SK-N-DZ (cell line): ENCODE measurements at regions not wholly inside any gene's neighbourhood (a gene's known extent, or its start where the extent isn't known, plus 50 kb on each side); places are given as distances from the start of the nearest gene placed in this dataset.

Experiments used
- DNase-seq: peaks from one replicate; pipeline ENCODE4 v3.0.0-alpha.2; 2015; ENCODE audit warnings: low spot score

GRCh38 chr4:126306152-126306869, 991.6 kb downstream of the FAT4 start:
- no peak for DNase-seq

DNA sequence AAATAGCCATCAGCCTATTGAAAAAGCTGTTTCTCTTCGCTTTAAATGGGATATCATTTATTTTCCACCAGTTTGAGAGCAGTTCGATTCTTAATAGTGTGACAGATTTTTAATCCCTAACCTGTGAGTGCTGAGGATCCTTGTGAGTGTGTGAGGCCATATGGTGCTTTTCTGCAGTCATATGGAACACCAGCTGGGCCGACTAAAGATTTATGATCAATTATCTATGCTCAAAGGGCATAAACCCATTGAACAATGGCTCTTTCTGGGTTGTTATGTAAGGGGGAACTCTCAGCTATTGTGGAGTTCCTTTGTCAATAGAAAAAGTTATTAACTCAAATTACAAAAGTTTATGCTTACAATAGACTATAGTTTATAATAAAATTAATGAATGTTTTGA, 1003.6 kb downstream of the FAT4 start:
- DNase-seq = no peak

GRCh38 chr4:126328914-126329313, 1014.2 kb downstream of the FAT4 start:
- no peak for DNase-seq

DNA sequence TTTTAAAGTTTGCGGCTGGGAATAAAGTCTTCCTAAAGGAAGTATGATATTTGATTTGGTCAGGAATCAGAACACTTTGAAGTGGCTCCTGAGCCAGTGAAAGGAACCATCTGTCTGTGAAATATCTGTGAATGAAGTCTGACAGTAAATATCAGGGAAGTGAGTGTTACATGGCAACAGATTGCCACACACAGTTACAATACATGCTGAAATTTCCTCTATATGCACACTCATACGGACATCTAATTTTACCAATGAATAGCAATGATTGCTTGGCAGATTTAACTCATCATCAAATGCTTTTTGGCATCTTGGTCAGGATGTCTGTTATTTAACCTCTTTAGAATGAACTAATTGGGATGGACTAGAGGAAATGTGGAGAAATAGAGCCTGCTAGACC, 1023.8 kb downstream of the FAT4 start:
- DNase-seq = no peak

DNA sequence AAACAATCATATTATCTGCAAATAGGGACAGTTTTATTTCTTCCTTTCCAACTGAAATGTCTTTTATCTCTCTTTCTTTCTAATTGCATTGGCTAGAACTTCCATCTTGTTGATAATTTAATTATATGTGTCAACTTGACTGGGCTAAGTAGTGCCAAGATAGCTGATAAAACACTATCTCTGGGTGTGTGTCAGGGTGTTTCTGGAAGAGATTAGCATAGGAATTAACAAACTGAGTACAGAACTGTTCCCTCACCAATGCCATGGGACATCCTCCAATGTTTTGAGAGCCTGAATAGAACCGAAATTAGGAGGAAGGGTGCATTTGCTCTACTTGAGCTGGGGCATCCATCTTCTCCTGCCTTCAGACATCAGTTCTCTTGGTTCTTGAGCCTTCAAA, 1027.2 kb downstream of the FAT4 start:
- DNase-seq = peak; percentile 24

DNA sequence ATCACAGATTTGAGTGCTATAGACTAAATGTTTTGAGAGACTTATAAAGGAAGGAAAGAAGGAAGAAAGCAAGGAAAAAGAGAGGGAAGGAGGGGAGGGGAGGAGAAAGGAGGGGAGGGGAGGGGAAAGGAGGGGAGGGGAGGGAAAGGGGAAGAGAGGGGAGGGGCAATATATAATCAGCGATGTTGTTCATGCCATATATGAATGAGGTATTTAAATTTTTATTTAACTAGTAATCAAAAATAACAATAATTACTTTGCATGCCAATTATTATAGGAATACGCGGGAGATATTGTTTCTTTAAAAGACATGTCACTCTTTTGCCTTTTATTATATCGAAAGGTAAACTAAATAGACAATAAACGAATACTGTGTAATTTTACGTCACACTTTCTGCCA, 1029.7 kb downstream of the FAT4 start:
- DNase-seq = no peak

DNA sequence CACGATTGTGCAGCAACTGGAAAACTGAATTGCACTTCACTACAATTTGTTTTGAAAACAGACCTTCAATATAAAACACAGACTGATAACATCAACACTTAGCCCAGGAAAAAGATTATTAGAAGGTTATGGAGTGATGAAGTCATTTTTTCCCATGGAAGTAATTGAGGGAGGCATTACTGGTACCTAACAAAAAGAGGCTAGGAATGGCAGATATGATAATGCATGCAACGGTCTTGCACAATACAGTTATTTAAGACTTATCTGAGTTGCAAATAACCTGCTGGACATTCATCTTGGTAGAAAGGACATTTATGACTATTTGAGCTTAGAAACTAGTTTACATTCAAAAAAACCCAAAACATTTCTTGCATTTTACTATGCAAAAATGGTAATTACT, 1031.9 kb downstream of the FAT4 start:
- peak; percentile 39 for DNase-seq

GRCh38 chr4:126354784-126355183, 1040.0 kb downstream of the FAT4 start:
- no peak for DNase-seq

GRCh38 chr4:126358041-126358440, 1043.3 kb downstream of the FAT4 start:
- no peak for DNase-seq

GRCh38 chr4:126361287-126361686, 1046.5 kb downstream of the FAT4 start:
- DNase-seq = no peak

DNA sequence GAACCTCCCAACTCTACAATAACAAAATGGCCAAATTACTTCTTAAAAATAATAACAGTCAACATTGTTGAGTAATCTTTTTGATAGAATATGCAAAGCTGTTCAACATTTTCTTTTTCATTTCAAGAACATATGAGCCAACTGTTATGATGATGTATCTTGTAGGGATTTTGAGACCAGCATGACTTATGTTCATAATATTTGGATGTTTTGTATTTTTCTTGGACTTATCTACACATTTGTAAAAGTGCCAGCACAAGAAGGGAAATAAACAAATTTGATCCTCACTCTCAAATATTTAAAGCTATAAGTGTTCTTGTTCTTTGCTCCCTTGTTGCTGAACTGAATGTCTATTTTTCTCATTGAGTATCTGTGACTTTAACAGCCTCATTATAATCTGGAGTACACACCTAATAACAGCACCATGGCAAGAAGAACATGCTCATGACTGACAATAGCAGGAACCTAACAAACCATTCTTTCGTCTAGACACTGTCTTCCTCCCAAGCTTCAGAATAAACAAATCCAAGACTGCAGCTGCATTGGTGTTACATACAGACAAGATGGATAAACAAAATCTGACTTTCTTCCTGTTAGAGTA, 1049.7 kb downstream of the FAT4 start:
- no peak for DNase-seq

GRCh38 chr4:126369076-126369475, 1054.3 kb downstream of the FAT4 start:
- no peak for DNase-seq

- no peak for DNase-seq
Observed at GRCh38 chr4:126372634-126373033, 1057.9 kb downstream of the FAT4 start.

- no peak for DNase-seq
Observed at GRCh38 chr4:126375462-126376054, 1060.8 kb downstream of the FAT4 start.

DNA sequence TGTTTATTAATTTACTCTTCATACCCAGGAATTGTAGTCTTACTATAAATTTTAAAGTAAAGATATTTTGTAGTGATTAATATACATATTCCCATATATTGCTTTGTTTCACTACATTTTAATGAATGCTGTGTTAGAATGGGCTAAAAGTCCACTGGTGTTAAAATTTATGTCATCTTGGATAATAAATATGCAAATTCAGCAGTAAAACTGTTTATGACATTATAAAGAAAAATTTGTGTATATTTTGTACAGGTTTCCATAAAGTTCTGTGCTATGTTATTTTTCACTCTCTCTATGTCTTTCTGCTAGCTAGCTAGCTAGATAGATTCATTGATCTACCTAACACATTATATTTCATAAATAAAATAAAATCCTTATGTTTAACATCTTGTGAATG, 1071.2 kb downstream of the FAT4 start:
- DNase-seq = no peak

GRCh38 chr4:126386512-126386911, 1071.8 kb downstream of the FAT4 start:
- no peak for DNase-seq

- no peak for DNase-seq
Observed at GRCh38 chr4:126395664-126396063, 1080.9 kb downstream of the FAT4 start.

- DNase-seq = no peak
Observed at GRCh38 chr4:126396121-126396520, 1081.4 kb downstream of the FAT4 start.

DNA sequence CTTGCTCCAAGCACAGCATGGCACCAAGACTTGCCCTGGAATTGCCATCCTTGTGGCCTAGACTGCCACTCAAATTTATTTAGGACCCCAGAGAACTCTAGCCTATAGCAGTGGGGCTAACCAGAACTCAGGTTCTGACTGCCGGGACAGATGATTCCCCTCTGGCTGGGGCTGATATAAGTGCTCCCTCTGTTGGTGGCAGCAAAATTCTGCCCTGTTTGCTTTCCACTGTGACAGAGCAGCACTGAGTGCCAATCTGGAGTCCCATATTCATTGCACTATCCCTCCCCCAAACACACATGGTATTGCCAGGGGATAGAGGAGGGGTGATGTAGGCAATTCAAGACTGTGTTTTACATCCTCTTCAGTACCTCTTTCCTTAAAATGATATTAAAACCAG, 1081.9 kb downstream of the FAT4 start:
- no peak for DNase-seq

DNA sequence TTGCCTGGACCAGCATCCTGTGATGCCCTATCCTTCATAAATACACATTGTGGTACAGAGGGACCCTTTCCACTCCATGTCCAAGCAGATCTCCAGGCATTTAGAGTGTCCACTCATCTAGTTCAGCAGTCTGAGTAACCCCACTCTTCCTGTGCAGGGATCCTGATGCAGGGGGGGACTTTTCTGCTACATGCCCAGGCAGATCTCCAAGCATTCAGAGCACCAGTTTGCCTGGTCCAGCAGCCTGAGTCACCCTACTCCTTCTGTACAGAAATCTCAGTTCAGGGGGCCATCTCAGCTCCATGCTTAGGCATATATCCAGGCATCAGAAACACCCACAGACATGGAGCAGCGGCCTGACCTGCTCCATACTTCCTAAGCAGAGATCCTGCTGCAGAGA, 1089.8 kb downstream of the FAT4 start:
- DNase-seq = no peak

GRCh38 chr4:126405369-126405982, 1090.7 kb downstream of the FAT4 start:
- DNase-seq = peak; percentile 2

GRCh38 chr4:126409746-126410145, 1095.0 kb downstream of the FAT4 start:
- no peak for DNase-seq

DNA sequence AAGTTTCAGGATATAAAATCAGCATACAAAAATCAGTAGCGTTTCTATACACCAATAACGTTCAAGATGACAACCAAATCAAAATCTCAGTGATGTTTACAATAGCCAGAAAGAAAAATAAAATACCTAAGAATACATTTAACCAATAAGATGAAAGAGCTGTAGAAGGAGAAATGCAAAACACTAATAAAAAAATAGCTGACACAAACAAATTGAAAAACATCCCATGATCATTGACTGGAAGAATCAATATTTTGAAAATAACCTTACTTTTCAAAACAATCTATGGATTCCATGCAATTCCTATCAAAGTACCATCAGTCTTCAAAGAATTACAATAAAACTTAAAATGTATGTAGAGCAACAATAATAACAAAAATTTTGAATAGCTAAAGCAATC, 1096.3 kb downstream of the FAT4 start:
- DNase-seq = no peak
